T follicular helper cell (primary cell): ENCODE measurements at regions not wholly inside any gene's neighbourhood (a gene's known extent, or its start where the extent isn't known, plus 50 kb on each side); places are given as distances from the start of the nearest gene placed in this dataset.

Source experiments
- DNase-seq: peaks from one replicate; pipeline ENCODE4 v3.0.0-alpha.2; 2020; ENCODE audit warnings: low read depth

DNA sequence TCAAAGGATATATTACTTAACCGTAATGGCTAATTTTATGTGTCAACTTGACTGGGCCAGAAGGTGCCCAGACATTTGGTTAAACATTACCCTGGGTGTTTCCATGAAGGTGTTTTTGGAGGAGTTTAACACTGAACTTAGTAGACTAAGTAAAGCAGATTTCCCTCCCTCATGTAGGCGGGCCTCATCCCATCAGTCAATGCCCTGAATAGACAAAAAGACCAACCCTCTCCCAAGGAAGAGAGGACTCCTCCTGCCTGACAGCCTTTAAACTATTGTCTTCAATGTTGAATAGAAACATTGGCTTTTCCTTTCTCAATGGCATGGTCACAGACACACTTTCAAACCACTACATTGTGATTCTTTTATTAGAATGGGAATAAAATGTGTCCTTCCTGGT, 121.9 kb downstream of the SETD4 start:
- no peak for DNase-seq

DNA sequence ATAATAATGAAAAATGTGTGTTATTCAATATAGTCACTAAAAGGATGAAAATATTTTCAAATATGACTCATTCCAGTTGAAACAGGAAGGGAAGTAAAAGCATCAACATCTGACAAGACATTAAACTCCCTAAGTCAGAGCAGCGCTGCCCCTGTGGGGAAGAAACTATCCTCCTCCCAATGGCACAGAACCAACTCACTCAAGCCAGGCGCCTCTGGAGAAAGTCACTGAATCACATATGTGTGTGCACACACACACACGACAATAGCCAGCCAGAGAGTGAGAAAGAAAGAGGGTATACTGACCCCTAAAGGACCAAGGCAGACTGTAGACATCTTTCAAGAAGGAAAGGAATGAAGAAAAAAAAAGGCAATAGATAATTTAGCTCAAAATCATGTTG, 126.9 kb downstream of the SETD4 start:
- no peak for DNase-seq

DNA sequence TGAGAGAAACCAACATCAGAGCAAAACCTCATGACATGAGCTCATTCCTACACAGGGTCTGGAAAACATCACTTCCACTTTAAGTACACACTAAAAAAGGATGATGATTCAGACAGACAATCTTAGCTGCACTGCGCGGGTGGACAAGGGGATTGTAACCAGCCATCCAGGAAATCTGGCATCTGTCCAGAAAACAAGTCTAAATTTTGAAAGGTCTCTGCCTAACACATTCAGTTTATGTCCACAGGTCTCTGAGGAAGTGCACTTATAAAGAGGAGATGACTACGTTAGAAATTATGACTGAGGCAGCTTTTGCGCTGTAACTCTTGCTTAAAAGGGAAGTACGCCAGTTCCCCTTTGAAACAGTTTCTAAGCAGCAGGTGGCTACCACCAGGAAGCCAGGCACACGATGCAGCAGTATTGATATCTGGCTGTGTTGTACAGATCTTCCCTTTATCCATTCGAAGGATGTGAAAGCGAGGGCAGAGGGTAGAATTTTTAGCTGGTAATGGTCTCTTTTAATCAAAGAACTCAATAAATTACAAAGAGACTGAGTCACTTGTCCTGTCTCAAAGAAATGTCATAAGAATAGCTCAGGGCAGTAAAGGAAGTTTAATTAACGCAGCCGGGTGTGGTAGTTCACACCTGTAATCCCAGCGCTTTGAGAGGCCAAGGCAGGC, 128.0 kb downstream of the SETD4 start:
- no peak for DNase-seq

DNA sequence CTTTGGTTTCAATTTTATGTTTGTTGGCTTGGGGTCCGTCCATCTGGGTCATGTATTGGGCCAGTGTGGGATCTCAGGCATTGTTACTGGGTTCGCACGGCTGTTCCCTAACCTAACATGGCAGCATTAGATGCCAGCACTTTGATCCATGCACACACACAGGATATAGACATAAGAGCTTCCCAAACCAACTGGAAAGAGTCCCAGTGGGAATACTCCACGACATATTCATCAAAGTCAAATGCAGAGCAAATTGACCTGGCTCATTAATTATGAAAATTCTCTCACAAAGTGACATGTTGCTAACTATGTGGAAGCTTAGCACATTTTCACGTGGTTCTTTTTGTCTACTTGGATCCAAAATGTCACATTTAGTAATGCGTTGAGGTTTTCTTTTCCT, 130.4 kb downstream of the SETD4 start:
- no peak for DNase-seq

DNA sequence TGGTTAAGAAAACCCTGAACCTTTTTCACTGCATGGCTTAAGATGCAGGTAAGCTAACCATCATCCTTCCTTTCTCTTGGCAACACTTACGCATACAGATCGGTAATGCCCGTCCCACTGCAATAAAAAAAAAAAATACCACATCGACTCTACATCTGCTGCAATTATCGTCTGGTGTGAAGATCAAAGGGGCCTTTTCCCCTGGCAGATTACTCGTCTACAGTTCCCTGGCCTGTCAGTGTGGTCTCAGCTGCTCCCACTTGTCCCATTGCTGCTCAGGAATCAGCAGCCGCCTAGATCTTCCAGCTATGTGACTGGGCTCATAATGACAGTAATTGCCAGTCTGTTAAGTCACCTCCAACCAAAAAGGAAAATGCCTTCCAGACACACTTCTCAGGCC, 133.1 kb downstream of the SETD4 start:
- no peak for DNase-seq

DNA sequence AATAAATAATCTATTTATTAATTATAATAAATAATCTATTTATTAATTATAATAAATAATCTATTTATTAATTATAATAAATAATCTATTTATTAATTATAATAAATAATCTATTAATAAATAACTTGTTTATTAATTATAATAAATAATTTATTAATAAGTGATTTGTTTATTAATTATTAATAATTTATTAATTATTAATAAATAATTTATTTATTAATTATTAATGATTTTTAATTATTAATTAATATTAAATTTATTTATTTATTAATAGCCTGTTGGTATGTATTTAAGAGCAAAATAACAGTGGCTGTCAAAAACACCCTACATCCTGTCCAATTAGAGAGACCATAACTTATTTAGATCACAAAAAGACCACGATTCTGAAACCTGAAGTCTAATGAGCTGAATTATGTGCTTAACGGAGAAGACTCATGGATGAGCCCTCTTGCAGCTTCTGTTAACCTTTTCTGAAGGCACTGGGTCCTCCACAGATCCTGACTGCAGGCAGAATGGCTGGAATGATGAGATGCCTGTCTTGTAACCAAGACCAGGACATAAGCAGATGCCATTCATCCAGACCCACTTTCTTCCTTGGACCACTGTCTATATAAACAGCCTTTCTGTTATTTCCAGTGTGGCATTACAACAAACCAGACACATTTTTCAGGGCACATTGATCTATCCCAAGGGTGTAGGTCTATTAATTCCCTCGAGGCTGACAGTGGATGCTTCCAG, 134.2 kb downstream of the SETD4 start:
- no peak for DNase-seq

DNA sequence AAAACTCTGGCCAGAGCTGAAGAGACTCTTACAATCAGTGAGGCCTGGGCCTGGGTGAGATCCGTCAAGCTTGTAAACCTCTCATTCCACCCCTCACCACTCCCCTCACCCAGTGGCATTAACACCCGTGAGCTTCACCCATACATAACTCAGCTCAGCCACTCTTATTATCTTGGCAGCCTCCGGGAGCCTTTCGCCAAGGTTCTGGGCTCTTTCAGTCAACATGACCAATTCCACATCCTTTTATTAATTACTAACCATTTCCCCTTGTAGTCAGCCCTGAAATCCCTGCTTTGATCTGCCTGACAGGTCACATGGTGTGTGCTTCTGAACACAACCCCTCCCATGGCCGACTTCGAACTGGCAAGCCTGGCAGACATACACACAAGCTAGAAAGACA, 134.8 kb downstream of the SETD4 start:
- no peak for DNase-seq

DNA sequence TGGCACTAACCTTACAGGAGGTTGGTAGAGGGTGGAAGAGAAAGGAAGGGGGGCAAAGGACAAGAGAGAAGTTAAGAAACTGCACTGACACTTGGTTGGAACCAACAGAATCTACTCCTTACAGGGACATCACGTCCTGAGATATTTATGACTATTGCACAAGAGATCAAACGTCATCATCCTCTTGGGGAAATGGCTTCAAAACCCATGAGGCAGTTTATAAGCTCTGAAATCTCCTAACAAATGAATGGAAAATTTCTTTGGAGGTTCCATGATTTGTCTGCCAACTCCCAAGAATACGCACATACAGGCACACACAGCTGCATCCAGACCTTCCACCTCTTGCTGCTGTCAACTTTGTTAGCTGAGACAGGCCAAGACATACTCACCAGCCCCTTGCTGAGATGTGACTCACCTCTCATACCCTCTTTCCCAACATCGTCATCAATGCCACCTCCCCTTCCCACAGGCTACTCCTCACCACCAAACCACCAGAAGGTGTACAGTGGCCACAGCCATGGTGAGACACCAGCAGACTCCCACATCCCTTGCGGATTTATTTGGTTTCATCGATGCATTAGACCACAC, 135.5 kb downstream of the SETD4 start:
- no peak for DNase-seq

DNA sequence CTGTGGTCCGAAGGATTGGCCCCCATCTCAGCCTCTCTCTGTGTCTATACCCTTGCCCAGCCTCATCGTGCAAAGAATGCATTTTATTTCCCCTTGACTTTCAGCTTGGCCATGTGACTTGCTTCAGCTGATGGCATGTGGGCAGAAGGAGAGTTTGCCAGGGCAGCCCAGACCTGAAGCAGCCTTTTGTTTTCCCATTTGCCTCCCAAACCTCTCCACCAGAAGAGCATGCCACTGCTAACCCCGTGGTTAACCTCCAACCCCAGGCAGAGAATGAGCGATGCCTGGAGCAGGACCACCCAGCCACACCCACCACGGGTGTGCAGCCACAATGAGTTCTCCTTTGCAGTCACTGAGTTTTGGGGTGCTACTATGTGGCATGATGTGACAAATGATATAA, 136.4 kb downstream of the SETD4 start:
- DNase-seq, result no peak

DNA sequence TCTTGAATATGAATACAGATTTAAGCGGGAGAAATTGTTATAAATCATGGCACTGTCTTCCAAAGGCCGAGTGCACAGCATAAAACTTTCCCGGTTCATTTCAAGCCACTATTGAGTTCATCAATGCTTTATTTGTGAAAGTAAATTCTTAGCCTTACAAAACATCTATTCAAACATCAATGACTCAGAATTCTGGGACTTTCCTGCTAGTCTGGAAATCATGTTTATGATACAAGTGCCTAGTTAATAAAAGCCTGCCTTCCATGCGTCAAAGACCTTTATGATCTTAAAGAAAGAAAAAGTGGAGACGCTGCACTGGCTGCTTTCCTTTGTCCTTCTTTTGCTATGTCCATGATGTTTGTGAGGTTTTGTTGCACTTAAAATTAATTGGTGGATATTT, 137.7 kb downstream of the SETD4 start:
- DNase-seq, result no peak

DNA sequence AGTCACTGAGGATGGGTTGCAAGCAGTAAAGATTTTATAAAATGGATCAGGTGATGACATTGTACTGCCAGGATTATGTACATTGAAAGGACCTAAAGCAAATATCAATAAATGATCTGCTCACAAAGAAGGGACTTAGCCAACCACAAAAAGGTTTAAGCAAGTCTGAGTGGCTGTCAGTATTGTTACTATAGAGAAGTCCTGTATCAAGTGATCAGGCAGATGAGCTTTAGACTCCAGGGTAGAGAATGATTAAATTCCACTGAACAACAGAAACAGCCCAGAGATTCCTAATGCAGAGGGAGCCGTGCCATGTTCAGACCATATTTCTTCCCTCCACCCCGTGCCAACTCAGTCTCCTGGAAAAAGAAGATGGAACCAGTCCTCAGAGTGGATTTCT, 138.9 kb downstream of the SETD4 start:
- DNase-seq, result no peak

DNA sequence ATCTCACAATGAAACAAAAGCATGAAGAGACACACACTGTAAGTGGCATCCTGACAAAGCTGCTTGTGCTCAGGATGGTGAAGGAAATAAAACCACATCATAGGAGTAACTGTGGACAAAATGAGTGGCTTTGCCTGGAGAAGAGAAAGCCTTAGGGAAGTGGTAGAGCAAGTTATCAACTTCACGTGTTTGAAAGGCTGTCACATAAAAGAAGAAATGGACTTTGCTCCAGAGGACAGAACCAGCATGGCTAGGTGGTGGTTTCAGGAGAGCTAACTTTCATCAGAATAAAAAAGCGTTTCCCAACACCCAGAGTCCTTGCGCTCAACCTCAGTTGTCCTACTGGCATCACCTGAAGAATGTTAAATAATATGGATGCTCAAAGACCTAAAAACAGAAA, 139.9 kb downstream of the SETD4 start:
- no peak for DNase-seq

DNA sequence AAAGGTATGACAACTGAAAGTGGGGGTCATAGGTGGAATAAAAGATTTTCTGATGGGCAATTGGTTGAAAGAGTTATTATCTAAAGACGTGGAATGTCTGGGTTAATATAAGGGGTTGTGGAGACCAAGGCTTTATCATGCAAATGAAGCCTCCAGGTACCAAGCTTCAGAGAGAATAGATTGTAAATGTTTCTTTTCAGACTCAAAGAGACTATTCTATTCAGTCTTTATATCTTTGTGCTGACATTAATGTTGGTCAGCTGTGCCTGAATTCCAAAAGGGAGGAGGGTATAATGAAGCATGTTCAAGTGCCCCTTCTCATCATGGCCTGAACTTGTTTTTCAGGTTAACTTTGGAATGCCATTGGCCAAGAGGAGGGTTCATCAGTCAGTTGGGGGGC, 145.3 kb downstream of the SETD4 start:
- no peak for DNase-seq

DNA sequence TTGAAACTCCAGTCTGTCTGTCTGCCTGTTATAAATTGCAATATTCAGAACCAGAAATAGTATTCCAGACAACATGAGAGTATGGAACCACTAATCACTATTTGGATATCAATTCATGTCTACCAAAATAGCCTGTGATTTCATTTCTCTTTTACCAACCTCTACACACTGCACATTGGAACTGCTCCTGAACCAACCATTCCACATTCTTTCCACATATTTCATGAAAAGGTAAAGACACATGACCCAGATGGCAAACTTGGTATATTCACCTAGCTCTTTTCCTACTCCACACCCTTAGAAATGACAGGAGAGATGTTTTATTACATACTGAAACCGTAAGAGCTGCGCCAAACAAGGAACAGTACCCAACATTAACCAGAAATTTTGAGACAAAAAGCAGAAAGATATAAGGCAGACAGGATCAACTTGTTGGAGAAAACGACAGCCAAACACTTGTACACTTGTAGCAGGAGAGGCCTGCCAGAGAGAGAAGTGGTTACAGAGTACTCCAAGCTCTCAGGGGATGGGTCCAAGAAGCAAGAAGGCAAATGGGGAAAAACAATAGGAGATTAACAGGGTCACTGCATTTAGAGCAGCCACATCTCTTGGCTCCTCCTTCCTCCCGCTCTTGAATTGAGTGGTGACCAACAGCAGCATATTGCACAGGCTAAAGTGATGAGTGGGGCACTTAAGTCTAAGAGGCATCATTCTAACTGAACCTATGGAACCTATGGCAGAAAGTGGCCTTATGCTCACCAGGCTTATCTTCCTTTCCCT, 148.7 kb downstream of the SETD4 start:
- no peak for DNase-seq

DNA sequence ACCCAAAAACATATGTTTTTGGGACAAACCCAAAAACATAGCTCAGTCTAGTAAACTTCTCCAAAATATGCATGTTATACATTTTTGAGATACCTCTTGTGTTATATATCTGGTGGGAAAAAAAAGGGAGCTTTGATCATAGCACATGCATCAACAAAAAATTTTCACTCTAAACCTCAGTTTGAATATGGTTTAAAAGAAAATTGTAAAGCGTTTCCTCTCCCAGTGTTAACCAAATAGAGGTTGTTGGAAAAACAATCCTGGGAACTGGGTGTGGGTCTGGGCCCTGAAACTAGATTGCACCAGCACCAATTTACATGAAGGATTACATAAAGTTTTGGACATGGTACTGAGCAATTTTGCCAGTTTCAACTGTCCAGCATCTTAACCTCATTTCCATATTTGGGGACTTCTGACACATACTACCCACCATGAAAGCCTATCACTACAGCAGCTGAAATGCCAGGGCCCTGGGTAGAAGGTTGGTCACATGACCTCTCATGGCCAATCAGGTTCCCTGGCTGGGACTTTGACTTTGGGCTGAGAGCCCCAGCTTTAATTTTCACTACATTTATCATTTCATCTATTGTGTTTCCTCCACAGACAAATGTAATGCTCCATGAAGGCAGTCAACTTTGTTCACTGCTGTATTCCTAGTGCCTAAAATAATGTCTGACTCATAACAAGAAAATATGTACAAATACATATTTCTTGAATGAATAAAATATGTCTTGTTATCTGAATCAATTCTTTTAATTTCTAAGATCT, 150.7 kb downstream of the SETD4 start:
- DNase-seq, result no peak

DNA sequence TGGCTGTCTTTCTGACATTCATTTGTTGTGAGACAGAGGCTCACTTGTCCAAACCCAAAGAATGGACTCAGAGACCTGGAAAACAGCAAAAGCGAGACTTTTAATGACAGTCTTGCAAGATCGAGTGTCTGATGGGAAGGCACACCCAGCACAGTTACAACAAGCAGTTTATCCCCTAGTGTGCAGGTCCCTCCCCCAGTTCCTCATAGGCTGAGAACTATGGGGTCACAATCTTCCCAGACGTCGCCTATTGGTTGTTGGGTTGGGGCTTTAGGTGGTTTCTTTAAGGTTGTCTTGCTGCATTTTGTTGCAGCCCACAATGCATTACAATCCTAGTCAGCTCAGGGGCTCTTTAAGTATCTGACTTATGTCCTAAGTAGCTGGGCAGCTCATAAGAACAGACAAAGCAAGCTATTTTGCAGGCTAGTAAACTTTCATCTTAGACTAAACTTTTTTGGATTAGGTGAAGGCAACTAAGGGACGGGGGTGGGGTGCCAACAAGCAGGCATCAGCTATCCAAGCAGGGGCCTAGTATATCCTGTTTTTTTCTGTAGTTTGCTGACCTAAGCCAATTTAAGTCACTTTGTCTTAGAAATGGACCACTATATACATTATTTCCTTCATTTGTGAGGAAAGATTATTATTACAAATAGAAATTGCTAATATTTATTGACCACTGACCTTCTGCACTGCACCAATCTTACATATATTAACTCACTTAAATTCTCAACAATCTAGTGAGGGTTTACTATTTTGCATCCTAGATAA, 151.8 kb downstream of the SETD4 start:
- DNase-seq, result no peak

DNA sequence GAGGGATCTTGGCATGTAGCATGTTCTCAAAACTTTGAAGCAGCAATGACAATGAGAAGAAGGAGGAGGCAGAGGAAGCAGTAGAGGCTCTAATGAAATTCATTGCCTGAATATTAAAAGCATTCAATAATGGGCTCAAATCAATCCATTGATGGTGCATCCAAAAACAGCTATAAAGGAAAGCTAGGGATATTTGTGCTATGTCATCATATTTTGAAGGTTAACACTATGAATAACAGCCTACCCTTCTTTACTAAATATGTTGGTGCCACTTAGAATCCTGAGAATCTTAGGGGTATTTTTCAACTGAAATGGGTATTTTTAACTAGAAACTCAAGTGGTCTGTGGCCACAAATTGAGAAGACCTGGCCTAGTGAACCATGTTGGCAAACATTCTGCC, 153.7 kb downstream of the SETD4 start:
- no peak for DNase-seq

DNA sequence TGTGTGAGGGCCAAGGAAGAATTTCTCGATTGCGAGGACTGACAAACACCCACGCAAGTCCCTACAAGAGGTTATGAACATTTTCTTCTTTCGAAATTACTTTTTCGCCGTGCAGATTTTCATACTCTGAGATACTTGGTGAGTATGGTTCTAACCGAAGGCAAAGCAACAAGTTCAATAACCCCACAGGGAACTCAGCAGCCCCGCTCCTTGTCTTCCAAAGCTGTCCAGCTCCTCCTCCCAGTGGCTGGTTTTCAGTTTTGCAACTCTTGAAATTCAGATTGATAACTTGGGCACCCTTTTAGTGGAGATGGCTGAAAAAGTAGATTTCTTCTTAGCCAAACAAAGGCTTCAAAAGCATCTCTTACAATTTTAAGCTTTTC, 154.4 kb downstream of the SETD4 start:
- DNase-seq, result no peak

DNA sequence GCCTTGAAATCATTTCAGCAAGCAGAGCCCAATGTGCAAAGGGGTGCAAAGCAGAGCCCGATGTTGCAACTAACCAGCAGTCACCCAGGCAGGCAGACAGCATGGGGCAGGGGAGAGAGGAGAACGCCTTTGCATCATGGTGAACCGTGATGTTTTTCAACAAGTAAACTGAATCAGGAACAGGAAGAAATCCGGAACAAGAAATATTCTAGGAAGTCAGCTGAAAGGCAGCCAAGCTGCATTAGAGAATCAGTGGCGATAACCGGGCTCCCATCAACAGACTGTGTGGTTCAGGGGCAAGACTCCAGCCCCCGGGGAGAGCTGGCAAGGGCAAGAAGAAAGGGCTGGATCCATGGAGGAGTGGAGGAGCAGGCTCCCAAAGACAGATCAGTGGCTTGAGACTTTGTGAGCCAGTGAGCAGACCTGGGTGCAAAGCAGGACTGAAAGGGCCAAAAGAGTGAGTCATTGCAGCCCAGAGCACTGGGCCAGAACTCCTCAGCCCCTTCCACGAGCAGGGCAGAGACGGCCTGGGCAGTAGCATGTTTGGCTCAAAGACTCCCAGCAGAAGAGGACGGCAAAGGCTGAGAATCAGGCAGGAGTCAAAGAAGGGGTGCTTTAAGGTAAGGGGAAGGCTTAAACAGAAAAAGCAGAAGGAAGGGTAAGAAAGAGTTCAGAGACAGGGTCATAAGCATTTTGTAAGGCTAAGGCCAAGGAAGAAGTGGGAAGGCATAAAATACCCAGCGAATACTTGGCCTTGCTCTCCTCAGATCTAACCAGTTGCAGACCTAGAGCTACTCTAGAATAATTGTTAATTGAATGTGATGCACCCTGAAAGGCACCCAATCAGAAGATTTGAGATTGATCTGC, 155.0 kb downstream of the SETD4 start:
- DNase-seq, result no peak

DNA sequence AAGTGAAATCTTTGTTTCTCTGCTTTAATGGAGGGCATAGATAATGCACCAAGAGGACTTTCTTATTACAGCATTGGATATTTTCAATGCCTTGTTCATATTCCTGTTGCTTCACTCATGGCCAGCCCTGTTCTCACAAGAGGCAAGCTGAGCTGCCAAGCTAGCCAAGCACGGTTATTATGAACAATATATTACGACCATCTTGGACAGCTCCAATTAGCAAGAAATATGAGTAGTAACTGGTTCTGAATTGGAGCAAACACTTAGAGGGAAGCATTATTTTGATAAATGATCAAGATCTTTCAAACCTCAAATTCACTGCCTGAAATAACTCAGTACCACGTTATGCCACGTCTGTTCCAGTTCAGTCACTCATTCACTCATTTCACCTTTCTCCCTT, 159.8 kb downstream of the SETD4 start:
- no peak for DNase-seq
